Stimulated activated CD4-positive, alpha-beta T cell treated with anti-CD3 and anti-CD28 coated beads, Interleukin-4, amount 100 ng/mL, for 48 hours (primary cell): ENCODE measurements at regions not wholly inside any gene's neighbourhood (a gene's known extent, or its start where the extent isn't known, plus 50 kb on each side); places are given as distances from the start of the nearest gene placed in this dataset.

Experiments
- DNase-seq, 2 donors: peaks; one replicate each; pipeline ENCODE4 v3.0.0-alpha.2; 2020; ENCODE audit warnings: low read depth in 2 of 2

GRCh38 chr2:106709229-106709628 lies 176.7 kb downstream of the ST6GAL2 start:
- DNase-seq = no peak

GRCh38 chr2:106719222-106719621 lies 166.7 kb downstream of the ST6GAL2 start:
- DNase-seq = no peak

- no peak for DNase-seq
Observed at GRCh38 chr2:106720026-106720425, 165.9 kb downstream of the ST6GAL2 start.

- DNase-seq = no peak
Observed at GRCh38 chr2:106724301-106724794, 161.6 kb downstream of the ST6GAL2 start.

- no peak for DNase-seq
Observed at GRCh38 chr2:106734165-106734564, 151.8 kb downstream of the ST6GAL2 start.

- DNase-seq = no peak
Observed at GRCh38 chr2:106735807-106736206, 150.2 kb downstream of the ST6GAL2 start.

- no peak for DNase-seq
Observed at GRCh38 chr2:106736221-106736620, 149.7 kb downstream of the ST6GAL2 start.

- DNase-seq = no peak
Observed at GRCh38 chr2:106745468-106745867, 140.5 kb downstream of the ST6GAL2 start.

- no peak for DNase-seq
Observed at GRCh38 chr2:106749823-106750222, 136.1 kb downstream of the ST6GAL2 start.
